M059J (cell line): ENCODE measurements at regions not wholly inside any gene's neighbourhood (a gene's known extent, or its start where the extent isn't known, plus 50 kb on each side); places are given as distances from the start of the nearest gene placed in this dataset.
A peak's percentile ranks its signal among the peaks of the same experiment; 100 is the strongest.

Source experiments
- DNase-seq: peaks from one replicate; pipeline ENCODE4 v3.0.0-alpha.2; 2012; ENCODE audit warnings: low read depth

- no peak for DNase-seq
These were observed 157.7 kb upstream of the NECTIN1 start for GRCh38 chr11:119886667-119887230.

- DNase-seq: no peak
These were observed 157.0 kb upstream of the NECTIN1 start for GRCh38 chr11:119885861-119886567.

- no peak for DNase-seq
These were observed 156.1 kb upstream of the NECTIN1 start for GRCh38 chr11:119885067-119885466.

GRCh38 chr11:119882316-119882715, 153.3 kb upstream of the NECTIN1 start:
- DNase-seq: no peak

GRCh38 chr11:119880873-119881272, 151.9 kb upstream of the NECTIN1 start:
- DNase-seq: no peak

- no peak for DNase-seq
These were observed 151.1 kb upstream of the NECTIN1 start for GRCh38 chr11:119880143-119880542.

GRCh38 chr11:119878990-119879389, 150.0 kb upstream of the NECTIN1 start:
- no peak for DNase-seq

GRCh38 chr11:119876841-119877240, 147.8 kb upstream of the NECTIN1 start:
- no peak for DNase-seq

- no peak for DNase-seq
These were observed 147.0 kb upstream of the NECTIN1 start for GRCh38 chr11:119875841-119876600.

- DNase-seq: no peak
These were observed 145.7 kb upstream of the NECTIN1 start for GRCh38 chr11:119874660-119875238.

- DNase-seq: no peak
These were observed 144.9 kb upstream of the NECTIN1 start for GRCh38 chr11:119873761-119874421.

- DNase-seq: no peak
These were observed 143.8 kb upstream of the NECTIN1 start for GRCh38 chr11:119872611-119873310.

GRCh38 chr11:119865661-119866156, 136.7 kb upstream of the NECTIN1 start:
- peak; percentile 45 for DNase-seq

GRCh38 chr11:119864836-119865235, 135.8 kb upstream of the NECTIN1 start:
- DNase-seq: no peak

- DNase-seq: no peak
These were observed 135.0 kb upstream of the NECTIN1 start for GRCh38 chr11:119863851-119864601.

- DNase-seq: no peak
These were observed 134.2 kb upstream of the NECTIN1 start for GRCh38 chr11:119863236-119863635.

GRCh38 chr11:119861160-119861559, 132.2 kb upstream of the NECTIN1 start:
- DNase-seq: no peak

- DNase-seq: no peak
These were observed 131.6 kb upstream of the NECTIN1 start for GRCh38 chr11:119860561-119861094.

GRCh38 chr11:119859684-119860083, 130.7 kb upstream of the NECTIN1 start:
- no peak for DNase-seq

GRCh38 chr11:119858288-119858687, 129.3 kb upstream of the NECTIN1 start:
- no peak for DNase-seq
